GM12878 (cell line): ENCODE measurements at regions not wholly inside any gene's neighbourhood (a gene's known extent, or its start where the extent isn't known, plus 50 kb on each side); places are given as distances from the start of the nearest gene placed in this dataset.

Experiments
- ATAC-seq: fragments of 200-7000 bp; cut with Tn5 transposase; 3 replicates; pipeline ENCODE4 v1.9.1; 2020; ENCODE audit warnings: mild to moderate bottlenecking, moderate library complexity
- BruUV-seq: library from RNA; stranded (reverse); fragments of 400-500 nt; replicated peaks from 2 replicates; lab custom pipeline; 2021; lab: Mats Ljungman, UMichigan
- CTCF ChIA-PET: fragments of 300-600 bp; sonication (Branson Sonifier 250); formaldehyde crosslinking; extraction: SDS; loops from one replicate; lab custom pipeline; 2021; ENCODE audit warnings: inconsistent platforms; lab: Yijun Ruan, JAX
- POLR2A ChIA-PET: fragments of 350-600 bp; formaldehyde crosslinking; extraction: SDS; loops from one replicate; lab custom pipeline; 2021; ENCODE audit warnings: inconsistent platforms; lab: Charles Lee
- RAD21 ChIA-PET: fragments of 300-600 bp; sonication (Branson Sonifier 250); formaldehyde crosslinking; loops from one replicate; lab custom pipeline; 2023; ENCODE audit warnings: antibody characterized with exemption; ENCODE audit not compliant: unreplicated experiment; lab: Charles Lee
- SMC1A ChIA-PET: fragments of 300-600 bp; sonication (Branson Sonifier 250); formaldehyde crosslinking; loops from one replicate; lab custom pipeline; 2023; ENCODE audit not compliant: unreplicated experiment, uncharacterized antibody; lab: Charles Lee
- DNase-seq: peaks from one replicate; pipeline ENCODE4 v3.0.0-alpha.2; 2011; ENCODE audit warnings: low read depth, low spot score
- FAIRE-seq: peaks from 3 replicates; lab custom pipeline; 2011; peaks lifted over from hg19 to GRCh38; lab: Jason Lieb, UNC
- H2AFZ ChIP-seq: 2 replicates; pipeline ENCODE4 v1.6.0; 2011; ENCODE audit warnings: low read depth, low read length, control low read depth; ENCODE audit not compliant: control insufficient read depth
- H3K27ac ChIP-seq: 2 replicates; pipeline ENCODE4 v1.5.1; 2011; ENCODE audit warnings: control low read depth; ENCODE audit not compliant: control insufficient read depth, insufficient read depth
- H3K27me3 ChIP-seq, 2 experiments: replicated peaks in 1 of 2; 2 replicates each; pipeline versions ENCODE4 v1.6.0 to v1.6.1; 2011; ENCODE audit warnings: low read length in 1 of 2; ENCODE audit not compliant: control insufficient read depth in 2 of 2, insufficient read depth in 2 of 2
- H3K36me3 ChIP-seq, 2 experiments: 2 replicates each; pipeline ENCODE4 v1.5.1; 2011; ENCODE audit warnings: low read length in 1 of 2; ENCODE audit not compliant: control insufficient read depth in 2 of 2, insufficient read depth in 2 of 2
- H3K4me1 ChIP-seq: 2 replicates; pipeline ENCODE4 v1.6.1; 2011; ENCODE audit warnings: mild to moderate bottlenecking, low read length, moderate library complexity, mixed read lengths; ENCODE audit not compliant: control insufficient read depth, insufficient read depth
- H3K4me2 ChIP-seq: 2 replicates; pipeline ENCODE4 v1.6.0; 2011; ENCODE audit warnings: control low read depth; ENCODE audit not compliant: control insufficient read depth, insufficient read depth
- H3K4me3 ChIP-seq: fragments of 200-600 bp; sonication (generic); 2 replicates; pipeline ENCODE4 v1.5.1; 2016
- H3K79me2 ChIP-seq: 2 replicates; pipeline ENCODE4 v1.6.0; 2011; ENCODE audit warnings: low read length; ENCODE audit not compliant: control insufficient read depth, insufficient read depth
- H3K9ac ChIP-seq: 2 replicates; pipeline ENCODE4 v1.8.0; 2011; ENCODE audit warnings: low read length, control low read depth, mixed read lengths; ENCODE audit not compliant: control insufficient read depth, insufficient read depth
- H3K9me3 ChIP-seq: replicated peaks from 3 replicates; pipeline ENCODE4 v1.5.1; 2011; ENCODE audit warnings: mild to moderate bottlenecking, low read length; ENCODE audit not compliant: control insufficient read depth, insufficient read depth
- H4K20me1 ChIP-seq: 2 replicates; pipeline ENCODE4 v1.6.0; 2011; ENCODE audit not compliant: control insufficient read depth, insufficient read depth
- BCL11A ChIP-seq: IDR thresholded peaks from 2 replicates; pipeline ENCODE4 v1.6.1; 2011; ENCODE audit warnings: low read depth, low read length
- BRCA1 ChIP-seq: IDR thresholded peaks from 2 replicates; pipeline ENCODE4 v1.6.1; 2011; ENCODE audit warnings: low read depth, low read length, improper control_type of control experiment
- CHD2 ChIP-seq: IDR thresholded peaks from 2 replicates; pipeline ENCODE4 v1.6.1; 2011; ENCODE audit warnings: low read depth, low read length, improper control_type of control experiment, borderline replicate concordance
- CUX1 ChIP-seq: IDR thresholded peaks from 2 replicates; pipeline ENCODE4 v1.6.1; 2012; ENCODE audit warnings: improper control_type of control experiment, low read depth, low read length; ENCODE audit not compliant: insufficient replicate concordance
- EED ChIP-seq: sonication (generic); IDR thresholded peaks from 2 replicates; pipeline ENCODE4 v1.6.1; 2016; ENCODE audit warnings: antibody characterized with exemption, low read depth
- HDAC6 ChIP-seq: fragments of 200-600 bp; sonication (generic); IDR thresholded peaks from one replicate; pipeline ENCODE4 v1.8.0; 2017; ENCODE audit warnings: antibody characterized with exemption; ENCODE audit not compliant: unreplicated experiment
- MTA2 ChIP-seq: fragments of 450-650 bp; IDR thresholded peaks from 2 replicates; pipeline ENCODE4 v1.6.1; 2016; ENCODE audit warnings: low read depth, mild to moderate bottlenecking, moderate library complexity
- NKRF ChIP-seq: fragments of 450-650 bp; conservative IDR thresholded peaks from 2 replicates; pipeline ENCODE4 v1.6.1; 2017; ENCODE audit warnings: mild to moderate bottlenecking, moderate library complexity
- SMC3 ChIP-seq: IDR thresholded peaks from 2 replicates; pipeline ENCODE4 v1.6.1; 2011; ENCODE audit warnings: low read length, improper control_type of control experiment, borderline replicate concordance
- USF1 ChIP-seq: IDR thresholded peaks from 2 replicates; pipeline ENCODE4 v1.6.1; 2011; ENCODE audit warnings: borderline replicate concordance, low read depth, mild to moderate bottlenecking, moderate library complexity, mixed read lengths, low read length; ENCODE audit not compliant: insufficient read depth; ENCODE audit errors: extremely low read length
- ZBED1 ChIP-seq: IDR thresholded peaks from 2 replicates; pipeline ENCODE4 v1.6.1; 2016; ENCODE audit warnings: borderline replicate concordance
- ZBTB4 ChIP-seq: fragments of 450-650 bp; formaldehyde crosslinking; IDR thresholded peaks from 2 replicates; pipeline ENCODE4 v1.4.0; 2022; ENCODE audit warnings: mild to moderate bottlenecking, moderate library complexity
- ZNF24 ChIP-seq: fragments of 450-650 bp; IDR thresholded peaks from 2 replicates; pipeline ENCODE4 v1.6.1; 2017; ENCODE audit warnings: antibody characterized with exemption, mild to moderate bottlenecking
- WGBS: methylation state at CpG from one replicate; pipeline ENCODE4 v1.1.6; 2016; ENCODE audit warnings: low lambda C conversion rate; ENCODE audit not compliant: insufficient replicate concordance, insufficient coverage; ENCODE audit errors: missing lambda C conversion rate; 5-methylcytosine and 5-hydroxymethylcytosine counted together
- in situ Hi-C: fragments of 300-500 bp; cut with MboI; formaldehyde crosslinking; loops from 9 replicates; pipeline ENCODE4 v1.14.3; 2018; ENCODE audit warnings: mixed read lengths
- intact Hi-C: fragments of 100-400 bp; cut with micrococcal nuclease; formaldehyde crosslinking; loops from one replicate; pipeline ENCODE4 v1.14.2; 2022; ENCODE audit not compliant: unreplicated experiment

GRCh38 chr22:27637604-27638003 lies 164.0 kb downstream of the MN1 start:
- H3K79me2 ChIP-seq: no peaks in the 10 kb centered on the region
- SMC1A ChIA-PET: no interaction called here
- H3K9me3 ChIP-seq: no peaks in the 10 kb centered on the region
- RAD21 ChIA-PET: no interaction called here
- DNase-seq (no peak), ATAC-seq (no peak), FAIRE-seq (no peak)
- no peaks in the 10 kb centered on the region; a peak in 1 of 4 replicates for H3K27me3 ChIP-seq
- H2AFZ ChIP-seq: no peak overlapping the region
- CTCF ChIA-PET: no interaction called here
- H3K36me3 ChIP-seq: no peaks in the 10 kb centered on the region
- WGBS: 0% methylated on average over 3 of the region's 3 CpGs
- no peak overlapping the region for H3K4me2 ChIP-seq
- in situ Hi-C loops (no loop called here), intact Hi-C loops (no loop called here)
- H4K20me1 ChIP-seq: no peaks in the 10 kb centered on the region
- H3K9ac ChIP-seq: no peak overlapping the region
- H3K4me3 ChIP-seq: no peak overlapping the region
- H3K27ac ChIP-seq: no peak overlapping the region
- POLR2A ChIA-PET: no interaction called here
- BruUV-seq: no TSS peak
- TF ChIP-seq EED (no peak), ZBTB4 (no peak), CHD2 (no peak), USF1 (no peak), HDAC6 (no peak), NKRF (no peak), MTA2 (no peak), ZBED1 (no peak), CUX1 (no peak), SMC3 (no peak), BRCA1 (no peak), ZNF24 (no peak), BCL11A (no peak)
- H3K4me1 ChIP-seq: no peaks in the 10 kb centered on the region
